ENCODE measurements at regions not wholly inside any gene's neighbourhood (a gene's known extent, or its start where the extent isn't known, plus 50 kb on each side); places are given as distances from the start of the nearest gene placed in this dataset.
"Not testable (repeated sequence)": the region's sequence is repeated elsewhere in the genome, so short reads cannot be mapped to it uniquely, and the experiment has no call there.

- DNase-seq (ENCODE audit: low read depth in 2 of 2) = no peak
Measured at GRCh38 chr6:1002989-1003388, 308.9 kb upstream of the FOXQ1 start.

- DNase-seq (ENCODE audit: low read depth in 2 of 2) = no peak
Measured at GRCh38 chr6:1001655-1002349, 308.9 kb upstream of the EXOC2 start.

DNA sequence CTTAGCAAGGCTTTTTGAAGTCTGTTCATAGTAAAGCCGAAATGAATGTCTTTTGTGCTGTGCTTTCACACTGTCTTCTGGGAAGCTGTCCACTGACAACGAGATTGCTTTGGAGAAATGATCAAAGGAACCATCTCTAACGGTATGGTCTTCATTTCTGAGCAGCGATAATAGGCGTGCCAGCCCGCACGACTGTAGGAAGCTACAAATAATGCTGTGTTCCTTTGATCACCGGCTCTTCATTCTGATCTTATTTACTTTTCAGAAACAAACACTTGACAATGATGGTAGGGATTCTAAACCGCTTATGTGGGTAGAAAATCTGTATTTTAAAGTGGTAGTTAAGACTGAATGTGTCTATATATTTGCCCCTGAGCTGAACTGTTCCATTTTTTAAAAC is 306.6 kb upstream of the EXOC2 start:
- DNase-seq (ENCODE audit: low read depth in 2 of 2) = no peak

GRCh38 chr6:998551-998950 is 305.6 kb upstream of the EXOC2 start:
- DNase-seq (ENCODE audit: low read depth in 2 of 2) = no peak

- DNase-seq (ENCODE audit: low read depth in 2 of 2) = no peak
Measured at GRCh38 chr6:996271-996852, 303.4 kb upstream of the EXOC2 start.

DNA sequence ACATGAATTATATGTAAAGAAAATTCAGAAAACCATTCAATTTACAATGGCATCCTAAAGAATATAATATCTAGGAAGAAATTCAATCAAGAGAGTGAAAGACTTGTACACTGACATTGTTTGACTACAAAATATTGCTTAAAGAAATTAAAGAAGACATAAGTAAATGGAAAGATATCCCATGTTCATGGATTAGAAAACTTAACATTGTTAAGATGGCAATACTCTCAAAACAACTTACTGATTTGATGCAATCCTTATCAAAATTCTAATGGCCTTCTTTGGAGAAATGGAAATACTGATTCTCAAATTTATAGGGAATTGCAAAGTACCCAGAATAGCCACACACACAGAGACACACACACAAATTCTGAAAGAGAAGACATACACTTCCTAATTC is 298.3 kb upstream of the EXOC2 start:
- DNase-seq (ENCODE audit: low read depth in 2 of 2) = no peak

- DNase-seq (ENCODE audit: low read depth in 2 of 2) = no peak
Measured at GRCh38 chr6:984031-984430, 291.1 kb upstream of the EXOC2 start.

DNA sequence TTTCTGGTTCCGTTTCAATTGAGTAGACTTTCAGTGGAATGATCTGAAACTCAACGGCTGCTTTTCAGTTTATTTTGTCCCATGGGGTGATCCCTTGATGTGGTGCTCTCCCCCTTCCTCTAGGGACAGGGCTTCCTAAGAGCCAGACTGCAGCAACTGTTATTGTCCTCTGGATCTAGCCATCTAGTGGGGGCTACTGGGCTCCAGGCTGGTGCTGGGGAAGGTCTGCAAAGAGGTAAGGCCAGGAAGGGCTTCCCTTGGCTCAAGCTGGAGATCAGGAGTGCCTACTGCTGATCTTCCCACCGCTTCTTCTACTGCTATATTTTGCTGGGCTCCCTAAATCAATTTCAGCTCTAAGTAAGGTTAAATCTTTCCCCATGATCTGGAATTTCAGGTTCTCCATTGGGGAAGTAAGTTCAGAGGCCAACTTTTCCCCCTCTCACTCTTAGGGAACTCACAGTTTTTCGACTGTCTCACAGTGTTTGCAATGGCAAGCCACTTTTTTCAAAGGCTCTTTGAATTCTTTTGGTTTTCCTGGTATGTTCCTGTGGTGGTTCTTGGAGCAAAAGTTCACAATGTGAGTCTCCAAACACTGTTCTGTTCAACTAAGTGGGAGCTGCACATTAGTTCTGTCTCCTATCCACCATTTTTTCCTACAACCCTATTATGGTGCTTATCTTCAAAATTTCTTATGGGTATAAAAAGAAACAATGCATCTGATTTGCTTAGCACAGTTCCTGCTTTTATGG is 286.2 kb upstream of the EXOC2 start:
- no peak for DNase-seq (ENCODE audit: low read depth in 2 of 2)

DNA sequence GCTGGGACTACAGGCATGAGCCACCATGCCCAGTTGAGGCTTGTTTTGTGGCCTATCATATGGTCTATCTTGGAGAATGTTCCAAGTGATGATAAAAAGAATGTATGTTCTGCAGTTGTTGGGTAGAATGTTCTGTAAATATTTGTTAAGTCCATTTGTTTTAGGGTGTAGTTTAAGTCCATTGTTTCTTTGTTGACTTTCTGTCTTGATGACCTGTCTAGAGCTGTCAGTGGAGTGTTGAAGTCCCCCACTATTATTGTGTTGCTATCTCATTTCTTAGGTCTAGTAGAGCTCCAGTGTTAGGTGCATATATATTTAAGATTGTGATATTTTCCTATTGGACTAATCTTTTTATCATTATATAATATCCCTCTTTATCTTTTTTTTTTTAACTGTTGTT is 284.3 kb upstream of the EXOC2 start:
- DNase-seq (ENCODE audit: low read depth in 2 of 2) = not testable (repeated sequence)

DNA sequence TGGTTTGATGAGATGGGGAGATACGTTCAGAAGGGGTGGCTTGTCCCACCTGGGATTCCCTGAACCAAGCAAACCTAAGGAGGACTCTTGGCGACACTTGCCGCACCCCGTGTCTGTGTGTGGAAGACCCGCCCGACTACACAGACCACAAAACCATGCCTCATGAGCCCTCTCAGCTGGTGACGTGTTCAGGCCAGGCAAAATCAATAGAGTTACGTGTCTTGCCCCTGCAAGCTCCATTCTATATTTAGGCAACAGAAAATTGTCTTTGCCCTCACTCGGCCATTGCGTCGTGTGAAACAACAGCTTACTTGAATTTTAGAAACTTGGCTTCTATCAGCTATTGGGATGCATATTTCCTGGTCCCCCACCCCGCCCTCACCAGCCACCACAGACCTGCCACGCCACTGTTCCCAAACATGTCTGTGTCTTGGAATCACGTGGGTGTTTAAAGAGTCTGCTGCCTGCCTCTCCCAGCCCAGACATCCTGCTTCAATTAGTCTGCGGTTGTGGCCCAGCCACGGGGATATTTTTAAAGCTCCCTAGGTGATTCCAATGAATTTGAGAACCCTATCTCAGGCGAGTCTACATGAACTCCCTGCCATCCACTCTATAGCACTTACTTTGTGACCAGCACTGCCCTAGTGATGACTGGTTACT is 279.2 kb upstream of the EXOC2 start:
- no peak for DNase-seq (ENCODE audit: low read depth in 2 of 2)

- no peak for DNase-seq (ENCODE audit: low read depth in 2 of 2)
Measured at GRCh38 chr6:968791-969190, 275.9 kb upstream of the EXOC2 start.

GRCh38 chr6:967701-968100 is 274.8 kb upstream of the EXOC2 start:
- no peak for DNase-seq (ENCODE audit: low read depth in 2 of 2)

DNA sequence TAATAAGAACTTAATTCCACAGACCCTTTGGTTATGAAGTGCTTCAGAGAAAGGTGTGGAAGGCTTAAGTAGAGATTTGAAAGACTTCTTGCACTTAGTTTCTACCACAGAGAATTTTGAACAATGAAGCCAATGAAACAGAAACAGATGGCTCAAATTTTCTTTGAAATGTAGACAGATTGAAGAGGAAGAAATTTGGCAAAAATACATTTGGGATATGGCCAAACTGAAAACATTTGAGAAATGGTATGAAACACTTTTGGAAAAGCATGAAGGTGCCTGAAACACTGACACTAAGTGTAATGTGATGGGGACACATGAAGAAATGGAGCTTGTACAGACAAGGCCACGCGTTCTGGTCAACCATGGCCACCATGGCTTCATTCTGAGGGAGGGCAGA is 272.4 kb upstream of the EXOC2 start:
- DNase-seq (ENCODE audit: low read depth in 2 of 2) = no peak

- no peak for DNase-seq (ENCODE audit: low read depth in 2 of 2)
Measured at GRCh38 chr6:963456-963855, 270.5 kb upstream of the EXOC2 start.

DNA sequence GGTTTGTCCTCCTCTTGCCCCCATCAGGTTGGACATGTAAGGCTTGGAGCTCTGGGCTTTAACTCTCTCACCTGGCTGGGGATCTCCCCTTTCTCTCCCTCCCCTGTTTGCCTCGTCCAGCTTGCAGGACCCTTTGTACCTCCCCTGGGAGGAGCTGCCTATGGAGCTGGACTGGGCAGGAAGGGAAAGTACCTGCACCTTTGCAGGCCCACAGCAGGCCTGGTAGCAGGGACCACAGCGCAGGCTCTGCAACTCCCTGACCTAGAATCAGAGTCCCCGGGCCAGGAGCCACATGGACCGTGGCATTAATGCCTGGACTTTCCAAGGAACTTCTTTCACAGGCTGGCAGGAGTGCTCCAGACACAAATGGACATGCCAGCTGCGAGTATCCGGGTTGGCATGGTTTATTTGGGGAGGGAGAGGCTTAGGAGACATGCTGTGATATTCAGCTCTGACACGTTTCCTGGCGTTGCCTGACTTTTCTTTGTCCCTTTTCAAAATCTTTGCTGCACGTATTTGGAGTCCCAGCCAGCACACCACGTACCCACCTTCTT is 268.5 kb upstream of the EXOC2 start:
- no peak for DNase-seq (ENCODE audit: low read depth in 2 of 2)

DNA sequence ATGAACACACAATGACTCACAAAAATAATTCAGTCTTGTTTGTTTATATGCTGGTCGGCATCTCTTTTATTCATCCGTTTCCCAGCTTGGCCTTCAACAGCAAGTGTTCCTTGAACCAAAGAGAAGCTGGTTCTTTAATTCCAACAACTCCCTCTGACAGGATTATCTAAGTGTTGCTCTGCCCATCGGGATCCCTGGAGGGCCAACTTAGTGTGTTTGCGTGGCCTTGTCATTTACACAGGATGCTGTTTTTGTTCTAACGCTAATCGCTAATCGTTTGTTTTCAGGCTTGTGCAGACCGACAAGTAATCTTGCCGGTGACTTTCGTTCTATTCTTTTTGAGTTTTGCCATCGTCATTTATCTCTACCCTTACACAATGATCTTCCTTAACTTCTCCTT is 267.4 kb upstream of the EXOC2 start:
- no peak for DNase-seq (ENCODE audit: low read depth in 2 of 2)

- DNase-seq (ENCODE audit: low read depth in 2 of 2) = no peak
Measured at GRCh38 chr6:958488-958887, 265.5 kb upstream of the EXOC2 start.

GRCh38 chr6:951399-952181 is 258.7 kb upstream of the EXOC2 start:
- DNase-seq (ENCODE audit: low read depth in 2 of 2) = no peak

DNA sequence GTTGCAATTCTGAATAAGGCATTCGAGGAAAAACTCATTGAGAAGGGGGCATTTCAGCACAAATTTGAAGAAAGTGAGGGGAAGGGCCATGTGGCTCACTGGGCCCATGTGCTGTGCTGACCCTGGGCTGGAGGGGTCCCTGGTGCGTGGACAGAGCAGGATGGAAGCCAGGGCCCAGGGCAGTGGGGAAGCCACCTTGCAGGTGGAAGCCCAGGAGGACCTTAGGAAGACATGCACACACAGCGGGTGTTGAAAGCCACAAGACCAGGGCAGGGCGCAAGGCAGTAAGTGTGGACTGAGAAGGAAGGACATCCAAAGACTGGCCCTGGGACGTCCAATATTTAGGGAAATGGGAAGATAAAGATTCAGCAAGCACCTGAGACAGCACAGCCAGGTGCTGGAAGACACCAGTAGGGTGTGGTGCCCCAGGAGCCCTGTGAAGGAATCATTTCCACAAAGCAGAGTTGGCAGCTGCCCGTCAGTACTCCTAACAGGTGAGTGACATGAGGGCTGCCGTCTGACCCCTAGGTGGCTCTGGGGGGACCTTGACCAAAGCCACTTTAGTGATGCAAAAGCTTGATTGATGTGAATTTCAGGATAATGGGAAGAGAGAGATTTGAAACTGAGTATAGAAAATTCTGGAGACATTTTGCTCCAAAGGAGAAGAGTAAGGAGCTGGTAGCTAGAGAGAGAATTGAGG is 254.4 kb upstream of the EXOC2 start:
- DNase-seq (ENCODE audit: low read depth in 2 of 2) = no peak

DNA sequence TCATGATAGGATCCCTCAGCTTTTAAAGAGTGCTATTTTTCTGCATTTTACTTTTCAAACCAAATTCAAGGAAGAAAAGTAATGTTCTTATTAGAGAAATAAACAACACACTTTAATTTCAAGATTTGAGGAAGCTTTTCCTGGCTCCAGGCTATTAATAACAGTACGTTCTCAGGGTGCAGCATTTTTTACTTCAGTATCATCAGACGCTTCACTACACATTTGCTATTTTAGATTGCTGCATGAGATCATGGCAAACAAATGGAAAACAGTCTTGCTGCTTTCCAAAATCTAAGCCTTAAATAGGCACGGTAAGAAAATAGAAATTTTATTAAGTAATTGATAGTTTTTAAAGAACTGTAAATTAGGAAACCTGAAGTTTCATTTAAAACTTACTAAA is 253.6 kb upstream of the EXOC2 start:
- DNase-seq (ENCODE audit: low read depth in 2 of 2) = no peak
